Endodermal cell (in vitro differentiated cells): ENCODE measurements at regions not wholly inside any gene's neighbourhood (a gene's known extent, or its start where the extent isn't known, plus 50 kb on each side); places are given as distances from the start of the nearest gene placed in this dataset.

ENCODE experiments used
- DNase-seq: peaks from one replicate; pipeline ENCODE4 v3.0.0-alpha.2; 2017
- H3K27ac ChIP-seq: 2 replicates; pipeline ENCODE4 v1.5.1; 2013; ENCODE audit warnings: mild to moderate bottlenecking, low read depth, low read length, moderate library complexity
- H3K27me3 ChIP-seq: 2 replicates; pipeline ENCODE4 v1.6.1; 2013; ENCODE audit warnings: mild to moderate bottlenecking, low read length, moderate library complexity; ENCODE audit not compliant: insufficient read depth, control insufficient read depth, poor library complexity, severe bottlenecking
- H3K36me3 ChIP-seq: 2 replicates; pipeline ENCODE4 v1.7.0; 2013; ENCODE audit warnings: mild to moderate bottlenecking, low read length, moderate library complexity; ENCODE audit not compliant: control insufficient read depth, insufficient read depth
- H3K4me1 ChIP-seq: one replicate; pipeline ENCODE4 v1.7.0; 2013; ENCODE audit warnings: low read length; ENCODE audit not compliant: control insufficient read depth, insufficient read depth
- H3K4me3 ChIP-seq: 2 replicates; pipeline ENCODE4 v1.5.1; 2013; ENCODE audit warnings: mild to moderate bottlenecking, low read length, moderate library complexity
- H3K9ac ChIP-seq: 2 replicates; pipeline ENCODE4 v1.6.1; 2013; ENCODE audit warnings: mild to moderate bottlenecking, low read length, moderate library complexity; ENCODE audit not compliant: poor library complexity, severe bottlenecking; ENCODE audit errors: extremely low read depth
- H3K9me3 ChIP-seq: 2 replicates; pipeline ENCODE4 v1.6.1; 2013; ENCODE audit warnings: mild to moderate bottlenecking, low read length, moderate library complexity; ENCODE audit not compliant: control insufficient read depth
- H3K27ac Mint-ChIP-seq: 2 replicates; pipeline ENCODE4 v1.8.0; 2020; ENCODE audit warnings: mixed read lengths
- H3K27me3 Mint-ChIP-seq: 2 replicates; pipeline ENCODE4 v1.8.0; 2021; ENCODE audit warnings: mild to moderate bottlenecking, mixed read lengths; ENCODE audit not compliant: insufficient read depth
- H3K36me3 Mint-ChIP-seq: 2 replicates; pipeline ENCODE4 v1.8.0; 2020; ENCODE audit warnings: low read depth, mixed read lengths
- H3K4me1 Mint-ChIP-seq: 2 replicates; pipeline ENCODE4 v1.8.0; 2020; ENCODE audit warnings: mixed read lengths
- H3K4me3 Mint-ChIP-seq: 2 replicates; pipeline ENCODE4 v1.8.0; 2020; ENCODE audit warnings: mild to moderate bottlenecking, moderate library complexity, mixed read lengths
- H3K9me3 Mint-ChIP-seq: 2 replicates; pipeline ENCODE4 v1.8.0; 2020; ENCODE audit warnings: mild to moderate bottlenecking, mixed read lengths
- CTCF ChIP-seq: fragments of 200-600 bp; sonication (generic); conservative IDR thresholded peaks from 2 replicates; pipeline ENCODE4 v1.5.0; 2021; ENCODE audit warnings: antibody characterized with exemption, mild to moderate bottlenecking
- WGBS, 2 experiments: methylation state at CpG; one replicate each; pipeline versions ENCODE4 v1.1.5 to v1.1.7; 2013; ENCODE audit warnings: missing lambda C conversion rate in 2 of 2, mixed read lengths in 1 of 2; ENCODE audit not compliant: insufficient coverage in 1 of 2, insufficient read length in 1 of 2; 5-methylcytosine and 5-hydroxymethylcytosine counted together

- Mint-ChIP-seq H3K9me3 (no peaks in the 10 kb centered on the region), H3K36me3 (no peaks in the 10 kb centered on the region), H3K27ac (no peak overlapping the region), H3K27me3 (peaks cover 1% of the 10 kb centered on the region), H3K4me3 (no peak overlapping the region), H3K4me1 (no peaks in the 10 kb centered on the region)
- 93 to 94% methylated on average over 3 to 9 of the region's 9 CpGs for WGBS, 2 experiments
- Histone ChIP-seq H3K9ac (no peak overlapping the region), H3K9me3 (no peaks in the 10 kb centered on the region), H3K36me3 (no peaks in the 10 kb centered on the region), H3K4me3 (no peak overlapping the region), H3K27me3 (no peaks in the 10 kb centered on the region), H3K4me1 (no peaks in the 10 kb centered on the region), H3K27ac (no peak overlapping the region)
- TF ChIP-seq CTCF = no peak
- DNase-seq = no peak
Measured at GRCh38 chr17:79382313-79382712, 228.5 kb downstream of the RBFOX3 start.

- WGBS, 2 experiments = 89 to 90% methylated on average over 20 to 21 of the region's 21 CpGs
- TF ChIP-seq CTCF = no peak
- Histone ChIP-seq H3K9ac (no peak overlapping the region), H3K27ac (no peak overlapping the region), H3K9me3 (no peaks in the 10 kb centered on the region), H3K27me3 (no peaks in the 10 kb centered on the region), H3K4me3 (no peak overlapping the region), H3K36me3 (no peaks in the 10 kb centered on the region), H3K4me1 (no peaks in the 10 kb centered on the region)
- Mint-ChIP-seq H3K27ac (no peak overlapping the region), H3K36me3 (no peaks in the 10 kb centered on the region), H3K4me1 (no peaks in the 10 kb centered on the region), H3K27me3 (peaks cover 1% of the 10 kb centered on the region), H3K9me3 (no peaks in the 10 kb centered on the region), H3K4me3 (no peak overlapping the region)
- DNase-seq = no peak
Measured at GRCh38 chr17:79379700-79380445, 231.0 kb downstream of the RBFOX3 start.

GRCh38 chr17:79377230-79377786 lies 233.5 kb downstream of the RBFOX3 start:
- no peak overlapping the region for H3K4me3 Mint-ChIP-seq
- no peak overlapping the region for H3K9ac ChIP-seq
- peaks cover 4% of the 10 kb centered on the region for H3K4me1 Mint-ChIP-seq
- H3K36me3 Mint-ChIP-seq = no peaks in the 10 kb centered on the region
- H3K4me3 ChIP-seq = no peak overlapping the region
- no peaks in the 10 kb centered on the region for H3K27me3 Mint-ChIP-seq
- WGBS, 2 experiments = 88 to 91% methylated on average over 19 to 25 of the region's 25 CpGs
- no peaks in the 10 kb centered on the region for H3K36me3 ChIP-seq
- no peak overlapping the region for H3K27ac ChIP-seq
- no peak overlapping the region for H3K27ac Mint-ChIP-seq
- H3K27me3 ChIP-seq = no peaks in the 10 kb centered on the region
- no peak for DNase-seq
- no peak for TF ChIP-seq CTCF
- no peaks in the 10 kb centered on the region for H3K9me3 ChIP-seq
- H3K9me3 Mint-ChIP-seq = no peaks in the 10 kb centered on the region
- H3K4me1 ChIP-seq = peaks cover 4% of the 10 kb centered on the region
